Ovary (tissue), 3 donors: ENCODE measurements at regions not wholly inside any gene's neighbourhood (a gene's known extent, or its start where the extent isn't known, plus 50 kb on each side); places are given as distances from the start of the nearest gene placed in this dataset.

Source experiments
- POLR2A ChIP-seq: fragments of 450-650 bp; IDR thresholded peaks from one replicate; pipeline ENCODE4 v1.6.1; 2017; ENCODE audit warnings: antibody characterized with exemption, mild to moderate bottlenecking, moderate library complexity
- TF ChIP-seq, protein P1 (sequence below), 3 donors: fragments of 450-650 bp in 2 of 3; fragments of 200-600 bp in 1 of 3; IDR thresholded peaks; one replicate each; pipeline versions ENCODE4 v1.5.1 to v1.8.0; 2016 to 2022; ENCODE audit warnings: antibody characterized with exemption in 3 of 3, mild to moderate bottlenecking in 1 of 3
- donor health status: DM: no; HTN: no; CAD: no.

DNA sequence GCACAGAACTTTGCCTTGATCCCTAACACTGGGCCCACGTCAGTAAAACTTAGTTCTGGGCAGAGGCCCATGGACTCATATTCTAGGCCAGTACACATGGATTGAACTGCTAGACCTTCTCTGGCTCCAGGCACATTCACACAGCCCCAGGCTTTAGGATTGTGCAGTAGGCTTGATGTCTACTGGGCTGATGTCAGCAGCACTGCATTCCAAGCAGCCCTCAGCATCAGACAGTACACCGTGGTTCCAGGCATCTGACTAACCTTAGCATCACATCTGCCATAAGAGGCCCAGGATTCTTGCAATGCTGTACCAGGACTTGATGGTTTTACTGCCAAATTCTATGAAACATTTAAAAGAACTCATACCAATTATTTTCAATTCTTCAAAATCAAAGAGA is 301.9 kb downstream of the CCER1 start:
- TF ChIP-seq, protein P1, sequence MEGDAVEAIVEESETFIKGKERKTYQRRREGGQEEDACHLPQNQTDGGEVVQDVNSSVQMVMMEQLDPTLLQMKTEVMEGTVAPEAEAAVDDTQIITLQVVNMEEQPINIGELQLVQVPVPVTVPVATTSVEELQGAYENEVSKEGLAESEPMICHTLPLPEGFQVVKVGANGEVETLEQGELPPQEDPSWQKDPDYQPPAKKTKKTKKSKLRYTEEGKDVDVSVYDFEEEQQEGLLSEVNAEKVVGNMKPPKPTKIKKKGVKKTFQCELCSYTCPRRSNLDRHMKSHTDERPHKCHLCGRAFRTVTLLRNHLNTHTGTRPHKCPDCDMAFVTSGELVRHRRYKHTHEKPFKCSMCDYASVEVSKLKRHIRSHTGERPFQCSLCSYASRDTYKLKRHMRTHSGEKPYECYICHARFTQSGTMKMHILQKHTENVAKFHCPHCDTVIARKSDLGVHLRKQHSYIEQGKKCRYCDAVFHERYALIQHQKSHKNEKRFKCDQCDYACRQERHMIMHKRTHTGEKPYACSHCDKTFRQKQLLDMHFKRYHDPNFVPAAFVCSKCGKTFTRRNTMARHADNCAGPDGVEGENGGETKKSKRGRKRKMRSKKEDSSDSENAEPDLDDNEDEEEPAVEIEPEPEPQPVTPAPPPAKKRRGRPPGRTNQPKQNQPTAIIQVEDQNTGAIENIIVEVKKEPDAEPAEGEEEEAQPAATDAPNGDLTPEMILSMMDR (IDR thresholded peaks at IDR 0.05): no peak
- TF ChIP-seq POLR2A: no peak
